NCI-H2171 (cell line): ENCODE measurements at regions not wholly inside any gene's neighbourhood (a gene's known extent, or its start where the extent isn't known, plus 50 kb on each side); places are given as distances from the start of the nearest gene placed in this dataset.
A peak's percentile ranks its signal among the peaks of the same experiment; 100 is the strongest.
"Not testable (repeated sequence)": the region's sequence is repeated elsewhere in the genome, so short reads cannot be mapped to it uniquely, and the experiment has no call there.

ENCODE experiments used
- DNase-seq: peaks from one replicate; lab custom pipeline; 2025; lab: John Stamatoyannopoulos, UW

DNA sequence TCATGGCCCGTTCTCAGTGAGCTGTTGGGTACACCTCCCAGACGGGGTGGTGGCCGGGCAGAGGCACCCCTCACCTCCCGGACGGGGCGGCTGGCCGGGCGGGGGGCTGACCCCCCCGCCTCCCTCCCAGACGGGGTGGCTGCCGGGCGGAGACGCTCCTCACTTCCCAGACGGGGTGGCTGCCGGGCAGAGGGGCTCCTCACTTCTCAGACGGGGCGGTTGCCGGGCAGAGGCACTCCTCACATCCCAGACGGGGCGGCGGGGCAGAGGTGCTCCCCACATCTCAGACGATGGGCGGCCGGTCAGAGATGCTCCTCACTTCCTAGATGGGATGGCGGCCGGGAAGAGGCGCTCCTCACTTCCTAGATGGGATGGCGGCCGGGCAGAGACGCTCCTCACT lies 129.7 kb upstream of the DAAM1 start:
- not testable (repeated sequence) for DNase-seq

DNA sequence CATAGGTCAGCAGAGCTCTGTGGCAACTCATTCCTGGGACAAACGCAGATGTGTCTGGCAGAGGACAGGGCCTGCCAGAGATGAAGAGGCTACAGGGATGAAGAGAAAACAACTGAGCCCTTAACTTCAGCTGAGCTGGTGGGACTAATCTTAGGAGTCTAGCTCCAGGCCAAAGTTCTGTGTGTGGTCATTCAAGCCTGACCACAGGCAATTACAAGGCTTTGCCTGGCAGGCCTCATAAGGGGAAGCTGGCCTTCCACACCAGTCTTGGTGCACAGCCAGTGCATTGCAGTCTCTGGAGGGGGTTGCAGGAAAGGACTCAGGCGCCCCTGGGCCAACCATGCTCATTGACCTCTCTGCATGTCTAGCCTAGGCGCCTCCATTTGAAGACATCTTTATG lies 127.6 kb upstream of the DAAM1 start:
- DNase-seq = no peak

DNA sequence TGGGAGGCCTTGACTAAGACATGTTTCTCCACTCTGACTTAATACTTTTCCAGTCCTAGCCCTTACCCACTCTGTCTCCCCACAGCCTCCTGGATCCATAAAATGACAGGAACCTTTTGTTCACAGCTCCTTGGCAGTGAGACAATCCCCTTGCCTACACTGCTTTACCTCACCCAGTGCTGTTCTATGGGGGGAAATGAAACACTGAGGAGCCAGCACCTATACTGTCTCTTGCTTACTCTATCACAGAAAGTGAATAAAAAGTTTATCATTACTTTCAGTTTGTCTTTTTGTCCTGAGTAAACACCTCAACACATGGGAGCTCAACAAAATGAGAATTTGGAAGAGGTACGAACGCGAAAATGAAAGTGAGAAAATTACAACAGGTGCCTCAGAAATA lies 127.2 kb upstream of the DAAM1 start:
- DNase-seq = no peak

DNA sequence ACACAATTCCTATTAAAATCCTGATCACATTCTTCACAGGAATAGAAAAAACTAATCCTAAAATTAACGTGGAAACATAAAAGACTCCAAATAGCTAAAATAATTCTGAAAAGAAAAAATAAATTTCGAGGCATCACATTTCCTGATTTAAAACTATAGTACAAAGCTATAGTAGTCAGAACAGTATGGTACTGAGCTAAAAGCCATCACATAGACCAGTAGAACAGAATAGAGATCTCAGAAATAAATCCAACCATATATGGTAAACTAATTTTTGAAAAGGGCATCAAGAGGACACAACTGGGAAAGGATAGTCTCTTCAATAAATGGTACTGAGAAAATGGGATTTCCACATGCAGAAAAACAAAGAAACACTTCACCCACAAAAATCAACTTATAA lies 125.2 kb upstream of the DAAM1 start:
- no peak for DNase-seq

DNA sequence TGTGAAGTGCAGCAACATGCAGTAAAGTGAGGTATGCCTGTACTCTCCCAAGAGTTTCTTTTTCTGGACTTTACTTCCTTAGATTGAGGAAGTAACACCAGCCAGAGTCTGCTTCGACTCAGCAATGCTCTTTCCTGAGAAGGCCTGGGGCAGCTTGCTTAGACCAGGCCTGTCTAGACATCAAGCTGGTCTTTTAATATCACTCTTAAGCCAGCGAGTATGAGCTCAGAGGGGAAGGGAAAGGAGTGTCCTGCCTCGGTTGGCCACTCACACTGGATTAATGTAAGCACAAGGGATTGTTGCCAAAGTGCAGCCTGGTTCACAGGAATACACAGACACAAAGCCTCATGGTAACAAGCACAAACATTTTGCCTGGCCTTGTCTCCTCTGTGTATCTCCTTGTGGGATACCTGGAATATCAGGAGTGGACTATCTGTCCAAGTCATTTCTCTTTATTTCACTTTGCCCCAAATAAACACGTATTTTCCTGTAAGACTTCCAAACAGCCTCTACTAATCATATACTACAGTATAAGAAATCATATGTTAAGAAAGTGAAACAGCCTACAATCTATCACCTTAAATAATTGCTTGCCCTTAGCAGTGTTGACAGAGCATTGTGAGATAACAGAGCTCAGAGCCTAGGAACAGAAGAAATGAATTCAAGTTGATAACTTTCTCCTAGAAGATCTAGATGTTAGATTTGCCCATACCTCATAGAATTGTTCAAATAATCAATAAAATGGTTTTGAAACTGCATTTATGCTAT lies 121.2 kb upstream of the DAAM1 start:
- no peak for DNase-seq

DNA sequence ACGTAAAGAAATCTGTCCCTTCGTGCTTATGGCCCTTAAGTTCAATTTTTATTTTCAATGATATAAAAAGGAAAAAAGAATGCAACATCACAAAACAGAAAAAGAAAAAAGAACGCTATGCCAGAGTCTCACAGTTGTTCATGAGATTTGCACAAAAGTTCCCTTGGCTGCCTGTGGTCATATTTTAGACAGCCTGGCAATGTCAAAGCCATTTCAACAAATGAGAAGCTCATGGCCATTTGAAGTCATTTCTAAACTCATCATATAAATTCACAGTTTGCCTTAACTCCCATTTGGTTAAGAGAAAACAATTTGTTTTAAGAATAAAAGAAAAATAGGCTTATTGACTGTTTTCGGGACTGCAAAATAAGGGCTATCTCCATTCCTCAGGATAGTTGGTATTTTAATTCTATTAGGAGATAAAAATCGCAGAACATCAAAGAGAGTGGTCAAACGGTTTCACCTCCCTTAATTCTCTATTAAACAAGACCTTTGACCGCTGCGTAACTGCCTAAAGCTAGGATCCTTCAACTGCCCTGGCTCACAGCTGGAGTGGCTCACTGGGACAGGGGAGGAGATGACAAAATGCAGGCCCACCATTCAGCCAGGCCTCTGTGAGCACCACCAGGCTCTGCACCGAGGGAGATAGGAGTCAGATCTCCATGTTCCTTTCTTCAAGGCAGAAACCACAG lies 119.2 kb upstream of the DAAM1 start:
- DNase-seq = no peak

DNA sequence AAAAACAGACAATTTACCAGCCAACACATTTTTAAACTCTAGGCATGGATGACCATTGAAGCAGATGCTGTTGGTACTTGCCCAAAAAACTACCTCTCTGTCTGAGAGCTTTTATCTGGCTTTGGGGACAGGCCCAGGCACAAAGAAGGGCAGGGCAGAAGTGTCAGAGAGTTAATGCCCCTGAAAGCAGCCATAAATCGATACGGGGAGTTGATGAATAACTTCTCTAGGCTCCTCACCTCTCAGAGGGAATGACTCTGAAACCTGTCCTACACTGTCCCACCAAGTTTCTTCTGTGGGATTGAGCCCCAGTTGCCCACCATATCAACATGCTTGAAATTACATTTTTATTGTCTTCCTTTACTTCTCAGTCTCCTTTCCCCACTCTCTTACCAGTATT lies 113.0 kb upstream of the DAAM1 start:
- DNase-seq = no peak

DNA sequence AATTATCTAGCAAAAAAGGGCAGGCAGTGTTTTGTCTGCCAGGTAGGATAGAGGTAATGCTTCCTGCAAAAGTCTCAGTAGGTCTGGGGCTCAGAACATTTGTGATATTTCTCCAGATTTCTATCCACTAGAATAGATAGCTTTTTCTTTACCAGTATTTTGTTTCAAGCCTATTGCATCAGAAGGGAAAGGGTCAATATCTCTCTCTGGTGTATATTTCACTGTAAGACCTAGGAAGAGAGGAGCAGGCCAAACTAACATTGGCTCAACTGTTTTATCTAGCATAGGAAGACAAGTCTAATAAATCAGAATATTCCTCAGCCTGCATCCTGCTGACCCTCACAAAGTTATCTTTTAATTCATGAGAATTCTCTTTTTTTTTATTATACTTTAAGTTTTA lies 106.7 kb upstream of the DAAM1 start:
- DNase-seq = no peak

DNA sequence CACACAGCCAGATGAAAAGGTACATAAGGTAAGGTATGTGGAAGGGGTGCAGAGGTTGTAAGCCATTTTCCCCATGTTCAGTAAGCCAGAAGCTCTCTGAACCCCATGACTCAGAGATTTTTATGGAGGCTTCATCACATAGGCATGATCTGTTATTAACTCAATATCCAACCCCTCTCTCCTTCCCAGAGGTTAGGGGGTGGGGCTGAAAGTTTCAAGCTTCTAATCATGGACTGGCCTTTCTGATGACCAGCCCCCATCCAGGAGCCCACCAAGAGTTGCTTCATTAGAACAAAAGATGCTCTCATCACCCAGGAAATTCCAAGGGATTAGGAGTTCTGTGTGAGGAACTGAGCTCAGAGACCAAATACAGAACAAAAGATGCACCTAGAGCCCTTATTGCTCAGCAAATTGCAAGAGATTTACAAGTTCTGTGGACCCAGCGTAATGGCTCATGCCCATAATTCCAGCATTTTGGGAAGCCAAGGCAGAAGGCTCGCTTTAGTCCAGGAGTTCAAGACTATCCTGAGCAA lies 103.2 kb upstream of the DAAM1 start:
- DNase-seq = no peak

DNA sequence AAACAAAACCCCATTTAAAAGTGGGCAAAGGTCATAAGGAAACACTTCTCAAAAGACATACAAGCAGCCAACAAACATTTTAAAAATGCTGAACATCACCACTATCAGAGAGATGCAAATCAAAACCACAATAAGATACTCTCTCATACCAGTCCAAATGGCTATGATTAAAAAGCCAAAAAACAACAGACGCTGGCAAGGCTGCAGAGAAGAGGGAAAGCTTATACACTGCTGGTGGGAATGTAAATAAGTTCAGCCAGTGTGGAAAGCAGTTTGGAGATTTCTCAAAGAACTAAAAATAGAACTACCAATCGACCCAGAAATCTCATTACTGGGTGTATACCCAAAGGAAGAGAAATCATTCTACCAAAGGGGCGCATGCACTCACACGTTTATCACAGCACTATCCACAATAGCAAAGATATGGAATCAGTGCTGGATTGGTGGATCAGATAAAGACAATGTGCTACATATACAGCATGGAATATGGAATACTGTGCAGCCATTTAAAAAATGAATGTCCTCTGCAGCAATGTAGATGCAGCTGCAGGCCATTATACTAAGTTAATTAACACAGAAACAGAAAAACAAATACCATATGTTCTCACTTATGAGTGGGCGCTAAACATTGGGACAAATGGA lies 102.1 kb upstream of the DAAM1 start:
- no peak for DNase-seq

DNA sequence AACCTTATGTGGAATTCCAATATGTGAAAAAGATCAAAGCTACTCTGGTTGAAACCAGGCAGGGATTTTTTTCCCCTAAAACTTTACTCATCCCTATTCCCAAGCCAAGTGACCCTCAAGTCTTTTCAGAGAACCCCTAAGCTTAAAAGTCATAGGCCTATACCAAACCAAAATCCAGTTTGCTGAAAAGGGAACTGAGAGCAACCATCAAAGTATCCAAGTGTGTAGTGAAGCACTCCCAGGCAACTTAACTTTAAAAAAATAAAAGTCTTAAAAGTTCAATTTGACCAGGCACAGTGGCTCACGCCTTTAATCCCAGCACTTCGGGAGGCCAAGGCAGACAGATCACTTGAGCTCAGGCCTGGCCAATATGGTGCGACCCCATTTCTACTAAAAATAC lies 101.2 kb upstream of the DAAM1 start:
- DNase-seq = no peak

DNA sequence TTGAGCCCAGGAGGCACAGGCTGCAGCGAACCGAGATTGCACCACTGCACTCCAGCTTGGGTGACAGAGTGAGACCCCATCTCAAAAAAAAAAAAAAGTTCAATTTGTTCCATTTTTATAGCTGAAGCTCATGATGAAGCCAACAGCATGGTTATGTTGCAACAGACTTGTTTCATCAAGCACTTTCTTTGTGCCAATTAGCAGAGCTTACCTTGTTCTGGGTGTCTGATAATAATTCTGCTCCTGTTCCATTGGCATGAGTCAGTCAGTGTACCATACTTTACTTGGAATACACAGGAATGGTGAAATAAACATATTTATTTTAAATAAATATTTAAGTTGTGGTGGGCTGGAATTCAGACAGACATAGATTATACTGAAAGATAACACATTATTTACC lies 100.8 kb upstream of the DAAM1 start:
- no peak for DNase-seq

DNA sequence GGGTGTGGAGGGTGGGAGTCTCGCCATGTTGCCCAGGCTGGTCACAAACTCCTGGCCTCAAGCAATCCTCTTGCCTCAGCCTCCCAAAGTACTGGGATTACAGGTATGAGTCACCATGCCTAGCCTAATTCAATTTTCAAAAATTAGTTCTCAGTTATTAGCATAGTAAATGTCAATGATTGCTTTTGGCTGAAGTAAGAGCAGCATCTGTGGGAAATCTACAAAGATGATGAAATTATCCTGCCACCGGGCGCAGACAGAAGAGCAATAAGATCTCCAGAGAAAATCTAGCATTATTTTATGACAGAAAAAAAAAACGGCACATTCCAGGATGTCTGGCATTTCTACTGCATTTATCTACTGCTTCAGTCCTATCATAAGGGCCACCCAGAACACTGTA lies 97.9 kb upstream of the DAAM1 start:
- DNase-seq = no peak

DNA sequence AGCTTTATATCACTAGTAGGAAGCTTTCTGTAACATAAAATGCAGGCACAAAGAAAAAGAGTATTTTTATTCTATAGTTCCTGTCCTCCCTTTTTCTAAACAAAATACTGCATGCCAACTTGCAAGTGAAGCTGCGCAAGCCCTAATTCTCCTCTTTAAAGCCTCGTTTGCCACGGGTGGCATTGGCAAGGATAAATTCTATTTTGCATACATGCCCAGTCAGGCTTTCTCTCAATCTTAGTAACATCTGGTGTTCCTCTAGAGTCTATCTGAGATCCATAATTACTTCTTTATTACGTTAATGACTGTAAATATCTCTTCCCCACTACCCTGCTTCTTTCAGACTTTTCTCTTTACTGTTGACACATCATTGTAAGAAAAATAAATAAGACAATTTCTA lies 97.1 kb upstream of the DAAM1 start:
- peak; percentile 1 for DNase-seq

DNA sequence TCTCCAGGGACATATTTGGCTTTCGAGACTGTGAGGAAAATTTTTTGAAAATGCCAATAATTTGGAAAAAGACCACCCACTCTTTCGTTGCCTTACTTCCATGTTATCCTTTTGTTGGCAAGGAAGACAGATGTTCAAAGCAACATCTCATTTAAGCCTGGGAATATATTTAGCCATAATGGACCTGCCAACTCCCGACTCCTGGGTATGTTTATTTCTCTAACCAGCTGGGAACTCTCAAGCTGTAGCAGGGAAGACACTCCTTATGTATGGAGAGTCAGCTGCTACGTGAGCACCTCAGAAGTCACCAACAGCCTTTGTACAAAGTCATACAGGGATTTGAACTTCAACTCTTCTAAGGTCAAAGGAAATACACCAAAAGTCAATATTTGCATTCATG lies 96.5 kb upstream of the DAAM1 start:
- peak; percentile 10 for DNase-seq

DNA sequence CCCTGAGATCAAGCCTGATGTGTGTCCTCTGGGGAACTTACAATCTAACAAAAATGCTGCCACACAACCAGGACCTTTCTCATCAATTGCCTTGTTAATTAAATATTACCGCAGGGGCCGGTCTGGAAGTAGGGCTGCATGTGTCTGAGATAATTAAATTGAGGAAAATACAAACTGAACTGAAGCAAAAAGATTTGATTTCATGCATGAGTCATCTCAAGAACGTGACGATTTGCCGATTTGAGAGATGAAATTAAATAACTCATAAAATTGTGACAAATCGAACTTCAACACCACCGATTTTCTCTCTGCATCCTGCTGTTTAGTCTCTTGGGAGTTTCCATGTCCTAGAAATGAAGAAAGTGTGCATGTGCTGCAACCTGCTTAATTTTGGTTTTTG lies 94.6 kb upstream of the DAAM1 start:
- peak; percentile 41 for DNase-seq

DNA sequence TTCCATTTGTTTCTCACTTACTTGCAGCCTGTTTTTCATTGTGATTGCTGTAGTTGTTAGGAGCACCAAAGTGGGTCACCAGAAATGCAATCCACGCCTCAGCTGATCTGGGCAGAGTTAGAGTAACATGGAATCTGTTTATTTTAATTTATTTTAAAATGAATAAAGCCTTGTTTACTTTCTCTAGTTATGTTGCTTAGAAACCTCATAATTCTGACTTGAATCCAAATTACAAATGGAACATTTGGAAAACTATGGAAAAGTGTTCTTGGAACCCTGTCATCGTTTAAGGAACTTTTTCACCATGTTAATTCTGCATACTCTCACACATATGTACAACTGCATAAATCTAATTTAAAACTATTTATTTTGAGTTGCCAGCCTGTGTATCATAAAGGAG lies 92.2 kb upstream of the DAAM1 start:
- no peak for DNase-seq

DNA sequence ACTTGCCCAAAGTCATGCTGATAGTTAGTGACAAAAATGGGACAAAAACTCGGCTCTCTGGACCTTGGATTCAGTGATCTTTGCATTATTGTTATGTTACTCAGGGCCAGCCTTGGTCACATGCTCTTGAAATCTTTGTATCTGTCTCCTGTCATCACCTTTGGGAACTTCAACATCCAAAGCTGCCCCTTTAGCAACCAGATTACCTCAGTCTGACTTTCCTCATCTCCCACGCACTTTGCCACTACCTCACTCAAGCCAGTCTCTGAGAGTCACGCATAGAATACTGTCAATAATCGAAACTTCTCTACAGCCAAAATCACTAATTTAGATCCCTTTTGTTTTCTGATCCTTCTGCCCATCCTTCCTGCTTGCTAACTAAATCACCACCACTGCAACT lies 90.8 kb upstream of the DAAM1 start:
- no peak for DNase-seq

DNA sequence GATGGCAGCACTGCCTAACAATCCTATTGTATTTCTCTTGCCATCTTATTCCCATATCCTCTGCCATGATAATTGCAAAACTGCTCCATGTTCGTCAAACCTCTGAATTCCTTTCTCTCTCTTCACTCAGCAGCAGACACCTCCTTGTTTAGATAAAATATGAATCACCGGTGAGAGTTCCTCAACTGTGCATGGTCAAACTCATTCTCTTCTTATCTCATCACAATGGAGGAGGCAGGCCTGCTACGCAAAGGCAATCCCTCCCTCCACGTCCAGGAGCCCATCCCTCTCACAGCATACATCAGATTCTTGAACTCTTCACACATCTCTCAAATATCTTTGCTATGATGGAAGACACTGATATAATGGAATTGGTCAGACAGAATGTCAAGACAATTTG lies 90.1 kb upstream of the DAAM1 start:
- no peak for DNase-seq

DNA sequence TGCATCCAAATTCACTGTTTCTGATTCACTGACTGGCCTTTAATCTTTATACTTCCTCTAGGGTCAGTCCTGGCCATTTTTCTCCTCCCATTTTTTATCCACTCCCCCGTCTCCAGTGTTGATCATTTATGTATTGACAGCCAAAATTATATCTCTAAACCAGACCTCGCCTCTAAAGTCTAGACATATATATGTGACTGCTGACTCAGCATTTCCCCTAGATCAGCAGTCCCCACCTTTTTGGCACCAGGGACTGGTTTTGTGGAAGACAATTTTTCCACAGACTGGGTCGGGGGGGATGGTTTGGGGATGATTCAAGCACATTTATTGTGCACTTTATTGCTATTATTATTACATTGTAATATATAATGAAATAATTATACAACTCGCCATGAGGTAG lies 88.3 kb upstream of the DAAM1 start:
- DNase-seq = no peak

DNA sequence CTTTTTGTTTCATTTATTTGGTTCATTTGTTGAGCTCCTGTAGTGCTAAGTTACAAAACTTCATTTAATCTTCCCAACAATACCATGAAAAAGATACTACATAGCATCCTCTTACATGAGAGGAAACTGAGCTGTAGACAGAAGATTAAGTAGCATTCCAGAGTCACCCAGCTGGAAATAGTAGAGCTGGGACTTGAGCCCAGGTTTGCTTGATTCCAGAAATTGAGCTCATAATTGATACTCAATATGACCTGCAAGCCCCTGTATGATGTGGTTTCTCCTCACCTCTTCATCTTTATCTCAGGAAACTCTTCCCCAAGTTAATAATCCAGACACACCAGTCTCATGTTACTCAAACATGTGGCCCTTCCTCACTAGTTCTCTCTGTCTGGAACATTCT lies 87.0 kb upstream of the DAAM1 start:
- peak; percentile 8 for DNase-seq

DNA sequence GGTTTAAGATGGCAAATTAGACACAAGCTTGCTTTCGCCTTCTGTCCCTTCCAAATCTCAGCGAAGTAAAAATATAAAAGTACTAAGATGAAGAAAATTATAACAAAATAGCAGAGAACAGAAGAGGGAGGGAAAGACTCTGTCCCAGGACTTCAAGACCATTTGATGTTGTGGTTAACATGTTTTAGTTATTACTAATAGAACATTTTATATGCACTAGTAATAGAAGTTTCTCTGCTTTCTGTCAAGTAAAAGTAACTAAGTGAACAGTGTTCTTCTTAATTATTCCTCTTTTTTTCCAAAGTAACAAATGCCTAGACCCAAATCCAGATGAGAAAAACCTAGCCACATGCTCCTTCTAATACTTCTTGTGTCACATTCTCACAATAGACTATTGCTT lies 85.1 kb upstream of the DAAM1 start:
- no peak for DNase-seq

DNA sequence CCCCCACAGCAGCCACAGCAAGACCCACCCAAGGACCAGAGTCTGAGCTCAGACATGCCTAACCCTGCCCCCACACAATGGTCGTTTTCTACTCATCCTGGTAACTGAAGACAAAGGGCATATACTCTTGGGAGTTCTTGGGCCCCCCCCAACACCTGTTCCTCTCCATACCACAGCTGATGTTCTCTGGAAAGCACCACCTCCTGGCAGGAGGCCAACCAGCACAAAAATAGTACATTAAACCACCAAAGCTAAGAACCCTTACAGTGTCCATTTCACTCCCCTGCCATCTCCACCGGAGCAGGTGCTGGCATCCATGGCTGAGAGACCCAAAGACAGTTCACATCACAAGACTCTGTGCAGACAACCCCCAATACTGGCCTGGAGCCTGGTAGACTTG lies 80.6 kb upstream of the DAAM1 start:
- peak; percentile 89 for DNase-seq
